ENCODE measurements at regions not wholly inside any gene's neighbourhood (a gene's known extent, or its start where the extent isn't known, plus 50 kb on each side); places are given as distances from the start of the nearest gene placed in this dataset.
A peak's percentile ranks its signal among the peaks of the same experiment; 100 is the strongest.
"Not testable (repeated sequence)": the region's sequence is repeated elsewhere in the genome, so short reads cannot be mapped to it uniquely, and the experiment has no call there.

- DNase-seq = not testable (repeated sequence)
These were observed 83.4 kb upstream of the RAP2C start for GRCh38 chrX:132302687-132303086.

- no peak for DNase-seq
These were observed 75.7 kb upstream of the RAP2C start for GRCh38 chrX:132294776-132295495.

GRCh38 chrX:132294192-132294591, 74.9 kb upstream of the RAP2C start:
- DNase-seq = no peak

- peak; percentile 32 to 66 (median 52) for DNase-seq
These were observed 73.5 kb upstream of the RAP2C start for GRCh38 chrX:132292793-132293192.

GRCh38 chrX:132277953-132278614, 58.8 kb upstream of the RAP2C start:
- no peak for DNase-seq

GRCh38 chrX:132272826-132273225, 53.6 kb upstream of the RAP2C start:
- no peak for DNase-seq

- DNase-seq = no peak
These were observed 52.1 kb upstream of the RAP2C start for GRCh38 chrX:132271311-132271778.

GRCh38 chrX:132270699-132271098, 51.5 kb upstream of the RAP2C start:
- DNase-seq = no peak

- no peak for DNase-seq
These were observed 50.8 kb upstream of the RAP2C start for GRCh38 chrX:132270021-132270420.
